SK-N-SH (cell line): ENCODE measurements at regions not wholly inside any gene's neighbourhood (a gene's known extent, or its start where the extent isn't known, plus 50 kb on each side); places are given as distances from the start of the nearest gene placed in this dataset.

Experiments used
- CTCF ChIA-PET: fragments of 300-600, 350-600 bp; formaldehyde crosslinking; extraction: SDS; loops from one replicate; lab custom pipeline; 2021; lab: Yijun Ruan, JAX
- POLR2A ChIA-PET: fragments of 350-600 bp; sonication (Branson Sonifier 250); formaldehyde crosslinking; extraction: SDS; loops from one replicate; lab custom pipeline; 2020; ENCODE audit warnings: antibody characterized with exemption, inconsistent platforms; lab: Yijun Ruan, JAX
- DNase-seq: peaks from one replicate; pipeline ENCODE4 v3.0.0; 2012
- H2AFZ ChIP-seq: fragments of 200-600 bp; sonication (generic); 2 replicates; pipeline ENCODE4 v1.8.1; 2016; ENCODE audit warnings: antibody characterized with exemption, mild to moderate bottlenecking, low read depth
- H3F3A ChIP-seq: fragments of 200-600 bp; sonication (generic); replicated peaks from 2 replicates; pipeline ENCODE3; 2016; ENCODE audit warnings: antibody characterized with exemption, mild to moderate bottlenecking; ENCODE audit not compliant: insufficient read depth
- H3K27ac ChIP-seq, 2 experiments: fragments of 200-500 bp in 1 of 2; fragments of 200-600 bp in 1 of 2; sonication (Bioruptor generic) in 1 of 2; sonication (generic), shearing (Covaris generic) in 1 of 2; 2 replicates each; pipeline versions ENCODE4 v1.5.1 to v1.6.1; 2014 to 2016; ENCODE audit warnings: low read depth in 2 of 2, inconsistent platforms in 1 of 2, low read length in 1 of 2, mild to moderate bottlenecking in 1 of 2, mixed read lengths in 1 of 2
- H3K27me3 ChIP-seq: fragments of 200-600 bp; sonication (generic), shearing (Covaris generic); 2 replicates; pipeline ENCODE4 v1.6.1; 2016; ENCODE audit warnings: mixed run types; ENCODE audit not compliant: insufficient read depth
- H3K36me3 ChIP-seq, 2 experiments: fragments of 200-500 bp in 1 of 2; fragments of 200-600 bp in 1 of 2; sonication (Bioruptor generic) in 1 of 2; sonication (generic) in 1 of 2; replicated peaks in 1 of 2; 2 replicates each; pipeline versions ENCODE3 to v1.5.1; 2014 to 2016; ENCODE audit warnings: low read length in 1 of 2, mild to moderate bottlenecking in 1 of 2; ENCODE audit not compliant: insufficient read depth in 2 of 2, control insufficient read depth in 1 of 2
- H3K4me1 ChIP-seq, 2 experiments: fragments of 200-500 bp in 1 of 2; fragments of 200-600 bp in 1 of 2; sonication (Bioruptor generic) in 1 of 2; sonication (generic), shearing (Covaris generic) in 1 of 2; 2 replicates each; pipeline versions ENCODE4 v1.5.1 to v1.6.1; 2014 to 2016; ENCODE audit warnings: low read depth in 1 of 2, low read length in 1 of 2, mixed run types in 1 of 2; ENCODE audit not compliant: insufficient read depth in 2 of 2, control insufficient read depth in 1 of 2
- H3K4me2 ChIP-seq: fragments of 200-600 bp; sonication (generic), shearing (Covaris generic); 2 replicates; pipeline ENCODE4 v1.6.1; 2017; ENCODE audit warnings: mixed run types
- H3K4me3 ChIP-seq, 2 experiments: fragments of 200-500 bp in 1 of 2; fragments of 200-600 bp in 1 of 2; sonication (Bioruptor generic) in 1 of 2; sonication (generic), shearing (Covaris generic) in 1 of 2; 2 replicates each; pipeline versions ENCODE4 v1.5.1 to v1.8.1; 2014 to 2016; ENCODE audit warnings: low read depth in 2 of 2, inconsistent platforms in 1 of 2, low read length in 1 of 2, mild to moderate bottlenecking in 1 of 2, mixed read lengths in 1 of 2, moderate library complexity in 1 of 2
- H3K79me2 ChIP-seq: fragments of 200-600 bp; sonication (generic); 2 replicates; pipeline ENCODE4 v1.8.1; 2017; ENCODE audit warnings: mild to moderate bottlenecking; ENCODE audit not compliant: insufficient read depth
- H3K9ac ChIP-seq: fragments of 200-600 bp; sonication (generic); 2 replicates; pipeline ENCODE4 v1.6.1; 2017; ENCODE audit warnings: mixed run types
- H3K9me2 ChIP-seq: fragments of 200-600 bp; sonication (generic); 2 replicates; pipeline ENCODE4 v1.6.1; 2017; ENCODE audit warnings: mixed run types
- H3K9me3 ChIP-seq: fragments of 200-600 bp; sonication (generic); 2 replicates; pipeline ENCODE4 v1.6.1; 2017; ENCODE audit warnings: mixed run types, mild to moderate bottlenecking, moderate library complexity
- H4K20me1 ChIP-seq: fragments of 200-600 bp; sonication (generic); 2 replicates; pipeline ENCODE4 v1.6.1; 2017; ENCODE audit warnings: mild to moderate bottlenecking, mixed run types; ENCODE audit not compliant: insufficient read depth
- CHD2 ChIP-seq: fragments of 150-350 bp; IDR thresholded peaks from 2 replicates; pipeline ENCODE4 v1.6.1; 2018; ENCODE audit warnings: low read length; ENCODE audit not compliant: partially characterized antibody
- ELF1 ChIP-seq: IDR thresholded peaks from 2 replicates; pipeline ENCODE4 v1.4.0; 2012
- EZH2phosphoT487 ChIP-seq: fragments of 200-600 bp; sonication (generic); IDR thresholded peaks from 2 replicates; pipeline ENCODE4 v1.6.1; 2017; ENCODE audit warnings: low read depth, mixed run types, mild to moderate bottlenecking, antibody characterized with exemption, moderate library complexity, borderline replicate concordance
- FOSL2 ChIP-seq: IDR thresholded peaks from 2 replicates; pipeline ENCODE4 v1.4.0; 2012; ENCODE audit warnings: low read depth, mild to moderate bottlenecking, moderate library complexity, borderline replicate concordance
- FOXJ3 ChIP-seq: sonication (generic); formaldehyde crosslinking; IDR thresholded peaks from 2 replicates; pipeline ENCODE4 v1.5.1; 2020; ENCODE audit warnings: mild to moderate bottlenecking, missing genetic modification reagents
- FOXM1 ChIP-seq: IDR thresholded peaks from 2 replicates; pipeline ENCODE4 v1.4.0; 2012; ENCODE audit warnings: low read depth, mild to moderate bottlenecking
- GABPA ChIP-seq: IDR thresholded peaks from 2 replicates; pipeline ENCODE4 v1.4.0; 2012; ENCODE audit warnings: low read depth, mild to moderate bottlenecking
- GATA2 ChIP-seq: sonication (generic); formaldehyde crosslinking; IDR thresholded peaks from 2 replicates; pipeline ENCODE4 v1.5.0; 2020; ENCODE audit warnings: mild to moderate bottlenecking, missing genetic modification reagents
- JUND ChIP-seq: IDR thresholded peaks from 2 replicates; pipeline ENCODE4 v1.4.0; 2012
- MEF2A ChIP-seq: IDR thresholded peaks from 2 replicates; pipeline ENCODE4 v1.4.0; 2012; ENCODE audit warnings: low read depth, borderline replicate concordance
- PBX3 ChIP-seq: IDR thresholded peaks from 2 replicates; pipeline ENCODE4; 2012
- RAD21 ChIP-seq: IDR thresholded peaks from 2 replicates; pipeline ENCODE4 v1.6.1; 2012; ENCODE audit warnings: mild to moderate bottlenecking, low read length
- RCOR1 ChIP-seq: fragments of 150-350 bp; IDR thresholded peaks from 2 replicates; pipeline ENCODE4 v1.6.1; 2017; ENCODE audit warnings: antibody characterized with exemption, low read length
- RFX5 ChIP-seq: IDR thresholded peaks from 2 replicates; pipeline ENCODE4 v1.6.1; 2012; ENCODE audit warnings: mild to moderate bottlenecking, improper control_type of control experiment, low read length
- SIN3A ChIP-seq: IDR thresholded peaks from 2 replicates; pipeline ENCODE4 v1.6.1; 2012; ENCODE audit warnings: low read depth, mild to moderate bottlenecking, low read length, moderate library complexity, borderline replicate concordance
- SMC3 ChIP-seq: IDR thresholded peaks from 2 replicates; pipeline ENCODE4 v1.6.1; 2012; ENCODE audit warnings: low read depth, low read length, improper control_type of control experiment
- TAF1 ChIP-seq: IDR thresholded peaks from 2 replicates; pipeline ENCODE4 v1.6.1; 2012; ENCODE audit warnings: low read depth, mild to moderate bottlenecking, low read length, moderate library complexity, borderline replicate concordance
- TCF12 ChIP-seq: IDR thresholded peaks from 2 replicates; pipeline ENCODE4 v1.4.0; 2012
- USF1 ChIP-seq: IDR thresholded peaks from 2 replicates; pipeline ENCODE4 v1.4.0; 2012; ENCODE audit warnings: low read depth, borderline replicate concordance
- WGBS: methylation state at CpG from one replicate; pipeline ENCODE4 v1.1.6; 2017; ENCODE audit warnings: low lambda C conversion rate; 5-methylcytosine and 5-hydroxymethylcytosine counted together
- TF ChIP-seq, protein P1 (sequence below): IDR thresholded peaks from 2 replicates; pipeline ENCODE4 v1.4.0; 2012; ENCODE audit warnings: low read depth, borderline replicate concordance
- TF ChIP-seq, protein P2 (sequence below): fragments of 200-600 bp; sonication (generic); IDR thresholded peaks from 2 replicates; pipeline ENCODE4 v1.6.1; 2017; ENCODE audit warnings: antibody characterized with exemption, mild to moderate bottlenecking, moderate library complexity
- TF ChIP-seq, protein P3 (sequence below): fragments of 150-350 bp; IDR thresholded peaks from 2 replicates; pipeline ENCODE4 v1.6.1; 2017; ENCODE audit warnings: antibody characterized with exemption, low read length, low read depth, borderline replicate concordance

DNA sequence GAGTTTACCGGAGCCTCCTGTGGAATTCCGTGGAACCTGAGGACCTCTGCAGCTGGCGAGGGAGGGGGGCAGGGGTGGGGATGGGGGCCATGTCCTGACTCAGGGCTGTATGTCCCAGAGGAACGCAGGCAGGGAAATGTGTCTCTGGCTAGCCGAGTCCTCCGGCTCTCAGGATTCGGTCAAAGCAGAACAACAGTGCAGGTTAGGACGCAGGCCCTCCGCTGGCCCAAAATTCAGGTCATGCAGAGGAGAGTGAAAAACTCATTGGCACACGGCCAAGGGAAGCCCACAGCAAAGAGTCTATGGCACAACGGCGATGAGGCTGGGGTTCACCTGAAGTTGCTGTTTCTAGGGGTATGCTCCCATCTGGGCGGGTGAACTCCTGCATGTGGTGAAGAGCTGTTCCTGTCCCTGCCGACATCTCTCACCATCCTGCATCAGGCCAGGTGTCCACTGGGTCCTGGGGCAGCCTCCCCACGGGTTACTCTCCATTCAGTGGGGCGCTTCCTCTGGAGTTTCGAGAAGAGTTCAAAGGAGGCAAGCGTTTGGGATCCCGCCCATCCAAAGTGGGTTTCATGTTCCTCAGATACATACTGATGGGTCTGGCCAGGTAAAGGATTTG, 1055.3 kb downstream of the BRD1 start:
- Histone ChIP-seq H3K36me3 (no peaks in the 10 kb centered on the region), H3K9me3 (no peaks in the 10 kb centered on the region), H3K9me2 (peaks cover 3% of the 10 kb centered on the region; the same call in 1 of the 2 replicates), H3K4me2 (no peak overlapping the region), H4K20me1 (no peaks in the 10 kb centered on the region), H3K4me1 (no peaks in the 10 kb centered on the region), H3K4me3 (no peak overlapping the region), H3F3A (no peaks in the 10 kb centered on the region), H3K27ac (no peak overlapping the region), H3K79me2 (no peaks in the 10 kb centered on the region), H3K27me3 (no peaks in the 10 kb centered on the region), H3K9ac (no peak overlapping the region), H2AFZ (no peak overlapping the region)
- ChIA-PET POLR2A (no interaction called here), CTCF (no interaction called here)
- TF ChIP-seq, protein P1, sequence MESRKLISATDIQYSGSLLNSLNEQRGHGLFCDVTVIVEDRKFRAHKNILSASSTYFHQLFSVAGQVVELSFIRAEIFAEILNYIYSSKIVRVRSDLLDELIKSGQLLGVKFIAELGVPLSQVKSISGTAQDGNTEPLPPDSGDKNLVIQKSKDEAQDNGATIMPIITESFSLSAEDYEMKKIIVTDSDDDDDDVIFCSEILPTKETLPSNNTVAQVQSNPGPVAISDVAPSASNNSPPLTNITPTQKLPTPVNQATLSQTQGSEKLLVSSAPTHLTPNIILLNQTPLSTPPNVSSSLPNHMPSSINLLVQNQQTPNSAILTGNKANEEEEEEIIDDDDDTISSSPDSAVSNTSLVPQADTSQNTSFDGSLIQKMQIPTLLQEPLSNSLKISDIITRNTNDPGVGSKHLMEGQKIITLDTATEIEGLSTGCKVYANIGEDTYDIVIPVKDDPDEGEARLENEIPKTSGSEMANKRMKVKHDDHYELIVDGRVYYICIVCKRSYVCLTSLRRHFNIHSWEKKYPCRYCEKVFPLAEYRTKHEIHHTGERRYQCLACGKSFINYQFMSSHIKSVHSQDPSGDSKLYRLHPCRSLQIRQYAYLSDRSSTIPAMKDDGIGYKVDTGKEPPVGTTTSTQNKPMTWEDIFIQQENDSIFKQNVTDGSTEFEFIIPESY, result no peak
- TF ChIP-seq EZH2phosphoT487 (no peak), USF1 (no peak), RAD21 (no peak), FOXM1 (no peak), JUND (no peak), SMC3 (no peak), TAF1 (no peak), RCOR1 (no peak), RFX5 (no peak), GABPA (no peak), GATA2 (CRISPR knock-in tag) (no peak)
- TF ChIP-seq, protein P2, sequence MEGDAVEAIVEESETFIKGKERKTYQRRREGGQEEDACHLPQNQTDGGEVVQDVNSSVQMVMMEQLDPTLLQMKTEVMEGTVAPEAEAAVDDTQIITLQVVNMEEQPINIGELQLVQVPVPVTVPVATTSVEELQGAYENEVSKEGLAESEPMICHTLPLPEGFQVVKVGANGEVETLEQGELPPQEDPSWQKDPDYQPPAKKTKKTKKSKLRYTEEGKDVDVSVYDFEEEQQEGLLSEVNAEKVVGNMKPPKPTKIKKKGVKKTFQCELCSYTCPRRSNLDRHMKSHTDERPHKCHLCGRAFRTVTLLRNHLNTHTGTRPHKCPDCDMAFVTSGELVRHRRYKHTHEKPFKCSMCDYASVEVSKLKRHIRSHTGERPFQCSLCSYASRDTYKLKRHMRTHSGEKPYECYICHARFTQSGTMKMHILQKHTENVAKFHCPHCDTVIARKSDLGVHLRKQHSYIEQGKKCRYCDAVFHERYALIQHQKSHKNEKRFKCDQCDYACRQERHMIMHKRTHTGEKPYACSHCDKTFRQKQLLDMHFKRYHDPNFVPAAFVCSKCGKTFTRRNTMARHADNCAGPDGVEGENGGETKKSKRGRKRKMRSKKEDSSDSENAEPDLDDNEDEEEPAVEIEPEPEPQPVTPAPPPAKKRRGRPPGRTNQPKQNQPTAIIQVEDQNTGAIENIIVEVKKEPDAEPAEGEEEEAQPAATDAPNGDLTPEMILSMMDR, result no peak
- WGBS, result 23% methylated on average over 12 of the region's 19 CpGs
- no peak for DNase-seq

GRCh38 chr22:48765595-48765994, 1062.1 kb downstream of the BRD1 start:
- Histone ChIP-seq H3K27ac (no peak overlapping the region), H3K9me2 (peaks cover 3% of the 10 kb centered on the region; the same call in 1 of the 2 replicates), H3K9ac (no peak overlapping the region), H3K4me1 (no peaks in the 10 kb centered on the region), H3K4me3 (no peak overlapping the region)
- TF ChIP-seq MEF2A (no peak), SIN3A (no peak), PBX3 (no peak), ELF1 (no peak), CHD2 (no peak), GATA2 (CRISPR knock-in tag) (no peak), RAD21 (no peak), FOSL2 (no peak), FOXJ3 (CRISPR knock-in tag) (no peak), TCF12 (no peak), RCOR1 (no peak)
- TF ChIP-seq, protein P3, sequence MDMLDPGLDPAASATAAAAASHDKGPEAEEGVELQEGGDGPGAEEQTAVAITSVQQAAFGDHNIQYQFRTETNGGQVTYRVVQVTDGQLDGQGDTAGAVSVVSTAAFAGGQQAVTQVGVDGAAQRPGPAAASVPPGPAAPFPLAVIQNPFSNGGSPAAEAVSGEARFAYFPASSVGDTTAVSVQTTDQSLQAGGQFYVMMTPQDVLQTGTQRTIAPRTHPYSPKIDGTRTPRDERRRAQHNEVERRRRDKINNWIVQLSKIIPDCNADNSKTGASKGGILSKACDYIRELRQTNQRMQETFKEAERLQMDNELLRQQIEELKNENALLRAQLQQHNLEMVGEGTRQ, result no peak
- TF ChIP-seq, all 33 proteins: peak for 0
- CTCF ChIA-PET, result no interaction called here
- Histone ChIP-seq H2AFZ (no peak overlapping the region), H3K36me3 (no peaks in the 10 kb centered on the region), H3F3A (no peaks in the 10 kb centered on the region), H3K9me3 (no peaks in the 10 kb centered on the region), H3K27me3 (no peaks in the 10 kb centered on the region), H3K4me2 (no peak overlapping the region), H3K79me2 (no peaks in the 10 kb centered on the region), H4K20me1 (no peaks in the 10 kb centered on the region)
- DNase-seq, result no peak
- POLR2A ChIA-PET, result no interaction called here
- 32% methylated on average over 5 of the region's 5 CpGs for WGBS
